GM12892 (cell line): ENCODE measurements at regions not wholly inside any gene's neighbourhood (a gene's known extent, or its start where the extent isn't known, plus 50 kb on each side); places are given as distances from the start of the nearest gene placed in this dataset.

Source experiments
- POLR2A ChIP-seq: IDR thresholded peaks from 2 replicates; pipeline ENCODE4 v1.6.1; 2011; ENCODE audit warnings: low read depth, low read length, control low read depth
- TAF1 ChIP-seq: IDR thresholded peaks from 2 replicates; pipeline ENCODE4 v1.6.1; 2011; ENCODE audit warnings: low read depth, mild to moderate bottlenecking, control low read depth, low read length, borderline replicate concordance

- TF ChIP-seq POLR2A, result no peak
- TF ChIP-seq TAF1, result no peak
These were observed 167.3 kb upstream of the CDH5 start for GRCh38 chr16:66199189-66199588.
